ENCODE measurements at regions not wholly inside any gene's neighbourhood (a gene's known extent, or its start where the extent isn't known, plus 50 kb on each side); places are given as distances from the start of the nearest gene placed in this dataset.
"Not testable (repeated sequence)": the region's sequence is repeated elsewhere in the genome, so short reads cannot be mapped to it uniquely, and the experiment has no call there.

DNA sequence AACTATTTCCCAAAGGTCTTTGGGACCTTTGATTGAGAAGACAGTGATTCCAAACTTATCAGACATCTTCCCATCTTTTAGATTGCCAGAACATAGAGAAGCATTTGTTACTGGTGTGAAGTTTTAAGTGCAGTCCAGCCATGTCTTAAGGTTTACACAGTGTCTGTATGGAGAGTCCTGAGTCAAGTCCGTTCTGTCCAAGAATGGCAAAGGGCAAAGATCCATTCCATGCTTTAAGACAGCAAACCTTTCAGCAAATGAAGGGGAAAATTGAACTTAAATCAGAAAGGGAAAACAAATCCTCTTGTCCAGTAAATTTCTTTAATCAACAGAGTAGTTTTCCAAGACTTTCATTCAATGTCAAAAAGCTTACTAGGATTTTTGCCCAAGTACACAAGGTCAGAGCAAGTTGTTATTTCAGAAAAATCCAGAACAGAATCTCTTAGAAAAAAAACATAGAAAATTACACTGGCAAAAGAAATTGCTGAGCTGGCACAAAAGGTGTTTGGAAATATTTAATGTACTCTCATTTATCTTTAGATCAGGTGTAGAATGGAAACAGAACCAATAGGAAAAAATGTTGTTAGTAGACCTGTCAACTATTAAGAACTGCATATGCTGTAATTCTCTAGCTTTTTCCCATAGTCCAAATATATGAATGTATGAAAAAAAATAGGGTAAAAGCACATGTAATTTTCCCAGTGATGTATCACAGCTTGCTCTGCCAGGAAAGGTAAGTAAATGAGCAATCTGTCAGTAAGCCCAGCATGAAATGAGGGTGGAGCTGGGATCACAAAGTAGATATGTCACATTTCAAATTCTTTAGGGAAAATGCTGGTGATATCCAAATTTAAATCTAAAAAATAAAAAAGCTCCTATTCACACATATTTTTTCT, 1099.9 kb downstream of the TUSC7 start:
- DNase-seq, result no peak

DNA sequence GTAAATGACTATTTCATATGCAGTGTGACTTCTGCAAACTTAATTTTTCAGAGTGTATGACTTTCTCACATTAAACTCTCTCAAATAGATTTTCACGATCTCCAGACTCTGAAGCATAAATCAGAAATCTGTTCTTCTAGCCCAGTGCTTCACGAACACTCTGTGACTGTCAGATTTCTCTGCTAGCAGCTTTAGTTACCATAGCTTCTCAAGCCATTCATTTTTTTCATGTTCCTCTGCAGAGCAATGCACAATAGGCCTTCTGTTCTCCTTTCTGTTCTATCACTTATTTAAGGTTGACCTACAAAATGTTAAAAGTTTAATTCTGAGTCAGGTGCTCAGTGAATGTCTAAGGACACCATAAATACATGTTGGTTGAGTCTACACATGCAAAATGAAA, 1102.2 kb downstream of the TUSC7 start:
- DNase-seq, result no peak

DNA sequence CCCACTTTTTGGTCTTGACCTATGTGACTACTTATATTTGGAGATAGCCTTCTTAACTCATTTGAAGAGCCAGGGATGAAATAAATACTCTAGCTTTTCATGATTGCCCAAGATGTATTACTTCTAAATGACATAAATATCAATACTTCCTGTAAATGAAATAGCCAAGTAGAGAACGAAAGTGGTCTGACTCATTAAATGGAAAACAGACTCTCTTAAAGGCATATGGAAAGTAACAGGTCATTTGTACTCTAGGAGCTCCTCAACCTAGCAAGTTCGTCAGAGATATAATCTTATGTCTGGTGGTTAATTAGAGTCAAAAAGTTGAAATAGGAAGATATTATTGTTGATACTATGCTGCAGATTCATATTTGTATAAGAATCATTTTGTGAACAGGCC, 1105.4 kb downstream of the TUSC7 start:
- DNase-seq, result no peak

DNA sequence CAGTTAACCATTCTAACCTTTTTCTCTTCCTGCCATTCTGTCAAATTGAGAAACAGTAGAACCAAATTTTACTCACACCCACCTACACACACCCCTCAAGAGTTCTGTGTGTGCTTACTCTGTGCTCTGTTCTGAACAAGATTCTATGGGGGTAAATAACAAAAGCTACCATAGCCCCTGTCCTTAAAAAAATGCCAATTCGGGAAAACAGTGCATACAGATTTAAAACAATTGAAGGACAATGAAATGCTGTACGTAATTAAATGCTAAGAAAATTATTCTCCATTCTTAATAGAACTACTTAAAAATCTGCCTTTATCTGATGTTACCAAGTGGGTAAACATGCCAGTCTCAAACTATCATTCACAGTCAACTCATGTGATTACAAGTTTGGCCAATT, 1107.5 kb downstream of the TUSC7 start:
- DNase-seq, result no peak

DNA sequence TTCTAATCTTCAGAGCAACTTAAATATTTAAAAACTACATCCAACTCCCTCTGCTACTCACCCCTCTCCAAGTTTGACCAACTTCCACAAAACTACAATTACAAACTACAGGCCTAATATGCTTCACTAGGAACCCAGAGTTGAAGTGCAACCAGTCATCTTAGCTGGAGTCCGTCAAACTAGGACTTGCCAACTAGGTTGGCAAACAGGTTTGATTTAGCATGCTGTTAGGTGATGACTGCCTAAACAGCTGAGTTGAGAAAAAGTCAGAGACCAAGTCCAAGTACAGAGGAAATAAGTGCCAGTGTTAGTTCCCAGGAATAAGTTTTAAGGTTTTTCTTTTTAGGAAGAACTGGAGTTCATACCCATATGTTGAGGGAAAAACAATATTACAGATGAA, 1109.0 kb downstream of the TUSC7 start:
- DNase-seq, result no peak

DNA sequence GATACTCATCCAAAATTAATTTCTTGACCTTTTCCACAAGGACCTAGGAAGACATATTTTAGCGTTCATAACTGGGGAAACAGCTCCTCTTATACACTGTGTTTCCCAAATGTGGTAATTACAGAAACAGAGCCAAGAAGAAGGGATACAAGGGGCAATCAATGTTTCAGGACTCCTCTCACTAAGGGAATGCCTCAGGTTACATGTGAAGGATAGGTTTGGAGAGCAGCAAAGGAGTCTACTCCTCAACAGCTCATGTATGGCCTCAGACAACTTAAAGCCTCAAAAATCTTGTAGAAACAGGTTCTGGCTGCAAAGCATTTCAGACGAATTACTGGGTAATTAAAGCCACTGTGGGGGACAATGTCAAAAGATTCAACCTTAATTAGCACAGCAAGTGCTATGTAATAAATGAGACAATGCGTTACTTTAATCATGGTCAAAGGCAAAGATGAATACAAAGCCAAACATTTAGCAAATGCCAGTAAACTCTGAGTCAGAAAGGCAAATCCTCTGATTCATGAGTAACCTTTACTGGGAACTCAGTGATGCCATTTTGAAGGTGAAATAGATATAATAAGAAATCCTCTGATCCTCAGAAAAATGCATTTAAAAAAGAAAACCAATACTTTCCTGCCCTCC, 1111.2 kb downstream of the TUSC7 start:
- no peak for DNase-seq

DNA sequence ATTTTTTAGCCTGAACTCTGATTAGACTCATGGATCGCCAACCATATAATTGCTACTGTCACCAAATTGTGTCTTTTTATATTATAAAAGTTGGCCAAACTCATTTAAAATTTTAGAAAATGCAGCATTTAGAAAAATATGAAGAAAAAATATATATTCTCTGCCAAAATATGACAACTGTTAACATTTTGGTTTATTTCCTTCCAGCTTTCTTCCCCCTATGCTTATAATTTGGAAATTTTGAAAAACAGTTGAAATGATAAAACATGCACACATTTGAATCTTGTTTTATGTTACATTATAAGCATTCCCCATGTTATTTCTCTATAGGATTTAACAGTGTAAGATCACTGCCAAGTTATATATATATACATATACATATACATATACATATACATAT, 1112.8 kb downstream of the TUSC7 start:
- DNase-seq, result no peak

DNA sequence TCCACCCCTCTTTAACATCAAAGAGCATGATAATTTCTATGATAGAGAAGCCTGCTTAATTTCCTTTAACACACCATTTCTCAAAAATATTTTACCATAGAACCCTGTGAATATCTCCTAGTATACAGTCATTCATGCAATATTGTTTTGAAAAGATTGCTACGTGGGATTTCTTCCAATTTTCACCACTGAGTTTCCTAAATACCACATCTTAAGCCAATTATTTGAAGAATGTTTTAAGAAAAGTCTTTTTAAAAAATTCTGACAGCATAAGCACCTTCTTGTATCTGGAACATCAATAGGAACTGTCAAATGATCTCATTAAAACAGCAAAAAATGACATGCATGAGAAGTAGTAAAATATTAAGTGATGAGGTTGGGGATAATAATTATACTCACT, 1126.7 kb downstream of the TUSC7 start:
- DNase-seq, result no peak

DNA sequence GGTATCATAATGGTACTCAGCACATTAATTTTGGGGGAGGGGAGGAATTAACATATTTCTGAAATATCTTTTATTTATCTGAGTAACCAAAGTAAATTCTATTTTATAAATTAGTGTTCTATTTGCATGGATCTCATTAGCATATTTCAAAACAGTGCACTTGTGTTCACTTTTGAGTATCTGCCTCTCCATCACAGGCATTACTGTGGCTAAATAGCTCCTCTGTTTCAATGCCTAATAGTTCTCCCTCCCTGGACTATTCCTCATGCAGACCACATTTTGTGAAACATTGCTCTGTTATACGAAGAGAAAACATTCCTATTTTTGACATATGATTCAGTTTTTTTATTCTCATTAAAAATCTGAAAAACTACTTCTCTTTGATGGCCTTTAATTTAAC, 1127.8 kb downstream of the TUSC7 start:
- DNase-seq, result no peak

DNA sequence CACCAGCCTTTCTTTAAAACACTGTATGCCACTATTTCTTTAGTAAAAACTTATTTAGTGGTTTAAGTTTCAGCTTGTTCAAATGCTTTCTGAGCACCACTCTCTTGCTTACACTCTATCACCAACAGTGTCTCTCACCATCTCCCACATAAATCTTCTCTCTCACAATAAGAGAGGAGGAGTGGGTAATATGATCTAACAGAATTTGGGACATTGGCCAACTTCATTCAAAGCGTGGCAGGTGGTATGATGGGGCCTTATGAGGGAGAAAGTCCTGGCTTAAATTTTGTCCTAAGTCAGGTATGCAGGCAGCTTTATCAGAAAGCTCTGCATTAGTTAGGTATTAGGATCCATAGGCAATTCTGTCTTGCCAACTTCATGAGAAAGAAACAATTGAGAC, 1132.5 kb downstream of the TUSC7 start:
- DNase-seq, result peak; percentile 52

DNA sequence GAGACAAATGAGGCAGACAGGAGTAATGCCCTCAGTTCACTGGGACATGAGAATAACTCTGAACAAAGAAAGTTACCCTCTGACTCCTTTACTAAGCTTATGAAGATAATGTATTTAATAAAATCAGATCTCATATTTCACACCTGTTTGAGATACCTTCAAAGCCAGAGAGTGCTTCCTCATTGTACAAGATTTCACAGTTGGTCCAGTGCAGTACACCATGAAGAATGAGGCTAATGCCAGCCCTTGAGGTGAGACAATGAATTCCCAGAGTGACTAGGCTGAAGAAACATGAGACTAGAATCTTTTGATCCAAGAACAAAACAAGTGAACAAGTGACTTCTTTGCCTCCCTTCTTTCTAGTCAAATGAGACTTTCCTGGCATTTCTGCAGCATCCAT, 1133.8 kb downstream of the TUSC7 start:
- DNase-seq, result no peak

DNA sequence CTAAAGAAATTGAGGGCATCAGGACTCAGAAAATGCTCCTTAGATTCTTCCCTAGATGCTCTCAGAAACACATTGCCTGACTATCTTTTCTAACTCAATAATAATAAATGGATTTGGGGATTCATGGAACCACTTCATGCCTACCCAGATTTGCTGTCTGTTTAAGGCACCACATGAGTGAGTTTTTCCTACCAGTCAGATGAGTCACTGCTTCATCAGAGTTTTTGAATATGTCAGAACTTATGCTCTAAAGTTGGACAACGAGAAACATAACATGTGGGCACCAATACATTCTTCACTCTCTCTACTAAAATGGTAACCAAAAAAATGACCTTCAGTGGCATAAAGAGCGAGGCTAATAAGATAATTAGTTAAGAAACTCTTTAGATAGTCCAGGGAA, 1135.1 kb downstream of the TUSC7 start:
- DNase-seq, result no peak

DNA sequence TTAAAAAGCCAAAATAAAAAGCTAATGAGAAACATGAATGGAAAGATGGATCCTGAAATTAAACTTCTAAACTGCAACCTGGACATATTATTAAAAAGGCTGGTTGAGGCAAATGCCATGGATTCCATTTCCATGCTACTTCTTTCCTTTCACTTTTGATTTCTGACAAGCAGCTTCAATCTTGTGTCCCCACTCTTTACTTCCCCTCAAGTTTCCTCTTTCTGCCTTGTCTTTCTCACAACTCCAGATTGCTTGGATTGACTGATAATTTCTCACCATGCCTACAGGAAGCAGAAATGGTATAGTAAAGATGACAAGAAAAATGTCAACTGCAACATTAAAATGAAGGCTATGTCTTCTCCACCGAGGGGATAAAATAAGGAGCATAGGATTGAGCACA, 1136.7 kb downstream of the TUSC7 start:
- DNase-seq, result no peak

DNA sequence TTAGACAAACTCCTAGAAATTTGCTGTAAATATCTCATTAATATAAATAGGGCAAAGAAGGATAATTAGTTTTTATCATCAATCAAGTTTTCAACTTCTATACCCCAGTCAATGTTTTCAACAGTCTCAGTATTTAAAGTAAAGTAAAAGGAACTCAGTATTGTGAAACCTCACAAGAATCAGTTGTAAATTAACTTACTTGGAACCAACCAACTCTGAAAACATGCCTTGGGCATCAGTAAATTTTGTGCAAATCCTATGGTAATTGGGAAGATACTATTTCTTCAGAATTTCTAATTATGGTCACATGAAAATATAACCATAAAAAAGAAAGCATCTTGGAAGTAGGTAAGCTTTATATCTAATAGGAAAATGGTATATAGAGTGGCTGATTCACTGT, 1139.0 kb downstream of the TUSC7 start:
- DNase-seq, result no peak

DNA sequence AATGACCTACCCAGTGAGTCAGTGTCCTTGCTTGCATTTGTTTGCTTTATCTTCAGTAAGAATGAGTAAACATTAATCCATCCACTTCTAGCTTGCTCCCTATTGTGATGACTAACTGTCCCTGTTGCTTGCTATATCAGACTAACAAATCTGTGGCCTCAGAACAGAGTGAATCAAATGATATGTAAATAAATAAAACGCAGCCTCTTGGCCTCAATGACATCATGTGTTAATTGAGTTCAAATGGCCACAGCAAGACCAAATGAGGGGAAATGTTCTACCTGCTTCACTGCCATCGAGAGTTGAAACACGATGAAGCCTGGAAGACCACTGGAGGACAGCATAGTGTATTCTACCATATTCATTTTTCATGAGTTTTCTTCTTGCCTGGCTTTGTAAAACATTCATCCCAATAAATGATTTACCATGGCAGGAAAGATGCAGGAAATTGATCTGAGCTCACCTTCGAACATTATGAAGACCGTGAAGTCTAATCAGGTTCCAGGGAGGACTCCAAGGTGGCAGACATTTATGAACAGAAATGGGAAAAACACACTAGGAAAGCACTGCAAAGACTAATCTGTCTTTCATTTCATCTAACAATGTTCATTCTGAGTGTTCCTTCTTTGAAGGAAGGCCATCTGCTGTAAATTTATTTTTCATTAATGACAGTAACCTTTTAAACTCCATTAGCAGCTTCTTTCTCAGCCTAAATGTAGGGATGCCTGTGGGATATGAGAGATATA, 1144.5 kb downstream of the TUSC7 start:
- no peak for DNase-seq

DNA sequence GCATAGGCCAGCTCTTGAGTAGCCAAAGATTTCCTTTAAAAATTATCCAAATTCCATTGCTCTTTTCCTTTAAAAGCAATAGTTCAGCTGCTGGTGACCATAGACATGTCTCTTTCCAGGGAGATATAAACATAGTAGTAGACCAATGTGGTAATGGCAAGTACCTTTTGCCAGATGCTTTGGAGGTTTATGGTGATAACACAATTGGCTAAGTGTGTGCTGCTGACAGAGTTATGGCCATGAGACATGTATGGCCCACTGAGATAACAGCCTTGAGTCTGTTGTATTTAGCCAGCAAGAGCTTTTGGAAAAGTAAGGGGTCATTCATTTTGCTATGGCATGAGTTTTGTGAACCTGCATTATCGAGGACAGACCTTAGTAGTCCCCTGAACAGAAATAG, 1146.8 kb downstream of the TUSC7 start:
- DNase-seq, result no peak

DNA sequence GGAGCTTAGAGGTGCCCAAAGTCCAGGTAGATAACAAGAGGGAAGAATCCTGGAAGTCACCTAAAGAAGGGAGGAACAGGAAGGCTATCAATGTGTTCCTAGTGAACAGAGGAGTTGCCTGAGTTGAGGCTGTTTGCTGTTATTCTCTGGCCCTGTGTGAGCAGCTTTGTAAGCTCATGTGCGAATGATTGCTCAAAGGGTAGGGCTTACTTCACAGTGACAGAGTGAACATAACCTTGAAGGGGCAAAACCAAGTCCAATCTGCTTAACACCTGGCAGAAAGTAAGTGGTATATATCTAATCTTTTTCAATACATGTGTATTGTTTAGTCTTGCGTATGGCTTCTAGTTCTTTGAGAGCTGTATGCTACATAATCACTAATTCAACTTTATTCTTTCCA, 1153.6 kb downstream of the TUSC7 start:
- DNase-seq, result no peak

DNA sequence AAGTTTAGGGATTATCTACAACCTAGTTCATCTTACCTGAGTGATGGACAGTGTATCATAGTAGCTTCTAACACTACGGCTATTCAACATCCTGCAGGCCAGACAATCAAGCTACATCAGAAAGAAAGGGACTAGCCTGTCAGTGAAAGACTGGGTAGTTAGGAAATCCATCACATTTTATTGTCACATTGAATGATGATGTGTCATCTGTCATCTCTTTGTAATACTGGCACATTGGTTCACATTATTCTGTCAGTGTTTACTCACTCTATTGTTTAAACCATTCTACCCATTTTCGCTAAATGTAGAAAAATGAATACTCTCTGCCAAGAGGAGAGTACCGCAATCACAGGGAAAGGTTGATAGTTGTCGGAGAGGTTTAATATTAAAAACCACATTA, 1155.8 kb downstream of the TUSC7 start:
- DNase-seq, result no peak

DNA sequence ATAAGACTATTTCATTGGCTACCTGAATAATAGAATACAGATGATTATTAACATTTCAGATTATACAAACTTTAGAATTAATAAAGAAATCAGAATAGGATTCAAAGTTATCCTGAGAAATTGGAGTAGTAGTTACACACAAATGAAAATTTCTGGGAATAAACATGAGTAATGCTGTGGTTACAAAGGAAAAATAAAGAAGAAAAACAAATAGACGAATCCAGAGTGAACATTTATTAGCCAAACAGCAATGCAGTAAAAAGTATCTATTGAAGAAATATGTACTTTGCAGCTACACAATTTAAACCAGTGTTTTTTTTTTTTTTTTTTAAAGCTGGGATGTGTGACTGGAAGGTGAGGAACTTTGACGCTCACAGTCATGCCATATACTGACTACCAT, 1159.2 kb downstream of the TUSC7 start:
- DNase-seq, result no peak

DNA sequence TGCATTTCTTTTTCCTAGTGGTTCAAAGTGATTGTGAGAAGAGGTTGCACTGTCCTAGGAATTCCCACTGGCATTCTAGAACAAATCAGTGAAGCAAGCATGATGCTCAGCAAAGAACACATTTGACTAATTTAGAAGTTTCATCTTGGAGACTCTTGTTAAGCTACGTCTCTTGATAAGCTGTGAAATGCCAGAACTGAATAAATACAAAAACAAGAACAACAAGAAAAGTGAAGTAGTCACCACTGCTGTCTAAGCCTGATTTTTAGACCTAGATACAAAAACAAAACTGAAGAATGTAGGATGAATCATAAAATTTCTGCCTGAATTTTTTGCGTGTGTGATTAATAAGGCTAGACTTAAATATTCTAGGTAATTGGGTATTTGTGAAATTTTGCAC, 1162.4 kb downstream of the TUSC7 start:
- no peak for DNase-seq

DNA sequence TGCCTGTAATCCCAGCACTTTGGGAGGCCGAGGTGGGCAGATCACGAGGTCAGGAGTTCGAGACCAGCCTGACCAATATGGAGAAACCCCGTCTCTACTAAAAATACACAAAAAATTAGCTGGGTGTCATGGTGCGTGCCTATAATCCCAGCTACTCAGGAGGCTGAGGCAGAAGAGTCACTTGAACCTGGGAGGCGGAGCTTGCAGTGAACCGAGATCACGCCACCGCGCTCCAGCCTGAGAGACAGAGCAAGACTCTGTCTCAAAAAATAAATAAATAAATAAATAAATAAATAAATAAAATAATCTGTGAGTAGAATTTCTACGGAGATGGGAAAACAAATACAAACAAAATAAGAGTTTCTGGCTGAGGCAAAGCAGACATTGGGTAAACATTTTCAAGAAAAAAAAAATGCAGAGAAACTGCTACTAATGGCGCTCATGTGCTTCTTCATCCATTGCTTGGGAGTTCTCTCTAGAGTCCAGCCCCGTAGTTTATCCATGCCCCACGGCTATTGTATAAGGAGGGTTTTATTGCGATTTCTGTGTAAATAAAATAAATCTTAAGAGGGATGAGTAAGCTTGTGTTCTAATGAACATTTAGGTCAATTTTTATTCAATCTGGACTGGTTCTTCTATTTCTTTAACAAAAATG, 1161.9 kb downstream of the IGSF11 start:
- DNase-seq, result not testable (repeated sequence)

DNA sequence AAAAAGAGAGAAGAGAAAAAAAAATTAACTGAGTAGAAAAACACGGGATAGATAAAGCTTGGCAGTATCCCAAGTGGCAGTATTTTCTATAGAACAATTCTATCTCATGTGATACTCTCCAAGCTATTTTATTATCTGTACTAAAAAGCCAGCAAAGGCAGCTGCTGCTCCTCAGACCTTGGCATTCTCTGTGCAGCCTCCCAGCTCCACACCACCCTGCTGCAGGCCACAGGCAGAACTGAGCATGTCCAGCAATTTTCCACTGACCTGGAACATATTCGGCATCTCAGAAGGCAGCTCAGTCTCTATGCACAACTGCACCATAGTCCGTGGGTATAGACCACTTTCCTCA, 1161.4 kb downstream of the IGSF11 start:
- no peak for DNase-seq

DNA sequence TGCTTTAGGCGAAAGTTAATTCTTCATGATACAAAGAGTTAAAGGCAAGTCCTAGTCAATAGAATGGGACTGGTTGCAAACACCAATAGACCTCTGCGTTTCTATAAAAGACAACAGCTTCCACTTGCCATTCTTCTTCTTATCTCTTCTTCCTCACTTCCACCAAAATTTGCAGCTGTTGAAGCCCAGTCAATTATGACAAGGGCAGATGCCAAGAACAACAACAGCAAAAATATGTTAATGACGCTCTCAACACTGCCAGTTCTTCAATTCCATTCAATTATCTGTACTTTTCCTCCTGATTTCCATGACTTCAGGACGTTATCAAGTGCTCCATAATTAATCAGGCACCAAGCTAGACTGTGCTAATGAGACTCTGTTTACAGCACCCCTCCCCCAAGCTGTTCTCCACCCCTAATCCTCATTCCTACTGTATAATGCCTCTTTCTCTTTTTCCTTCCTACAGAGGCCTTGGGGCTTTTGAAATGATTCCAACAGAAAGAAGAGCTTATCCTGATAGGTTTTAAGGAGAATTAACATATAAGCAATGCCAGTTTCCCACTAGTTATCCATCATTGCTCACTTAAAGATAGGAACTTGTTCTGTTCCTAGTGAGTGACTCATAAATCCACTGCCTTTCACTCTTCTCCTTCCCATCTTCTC, 1160.5 kb downstream of the IGSF11 start:
- DNase-seq, result no peak
